ENCODE measurements at regions not wholly inside any gene's neighbourhood (a gene's known extent, or its start where the extent isn't known, plus 50 kb on each side); places are given as distances from the start of the nearest gene placed in this dataset.

- intact Hi-C loops (cut with DNase I; ENCODE audit: low total_unique reads) (no loop called here), in situ Hi-C loops (cut with MboI; ENCODE audit: low pct_ligation_motif_present in 1 of 4, low pct_unique_long_range_greater_than_20kb in 1 of 4, low sequenced_read_pairs in 3 of 4) (no loop called here)
- H3K27me3 ChIP-seq = no peaks in the 10 kb centered on the region
- TF ChIP-seq POLR2AphosphoS5 (IDR thresholded peaks at IDR 0.05) = no peak
- TF ChIP-seq EP300 (IDR thresholded peaks at IDR 0.05; ENCODE audit: low read depth) = no peak
- no peak for TF ChIP-seq CTCF (IDR thresholded peaks at IDR 0.05)
- no peak for TF ChIP-seq POLR2A (IDR thresholded peaks at IDR 0.05)
- H3K4me1 ChIP-seq = no peaks in the 10 kb centered on the region
- WGBS, 2 donors (ENCODE audit: low coverage in 1 of 2) = 90 to 94% methylated on average over 1 of the region's 1 CpG
- H3K36me3 ChIP-seq = no peaks in the 10 kb centered on the region
- H3K9me3 ChIP-seq = no peaks in the 10 kb centered on the region
- no peak overlapping the region for H3K4me3 ChIP-seq
- H3K27ac ChIP-seq = no peak overlapping the region
- no peak for DNase-seq
Observed at GRCh38 chr1:83552820-83553219, 446.1 kb downstream of the TTLL7 start.

- no peak overlapping the region for H3K27ac ChIP-seq
- H3K4me1 ChIP-seq = no peaks in the 10 kb centered on the region
- DNase-seq = no peak
- no peaks in the 10 kb centered on the region for H3K36me3 ChIP-seq
- no peaks in the 10 kb centered on the region for H3K9me3 ChIP-seq
- TF ChIP-seq EP300 (IDR thresholded peaks at IDR 0.05; ENCODE audit: low read depth) (no peak), POLR2AphosphoS5 (IDR thresholded peaks at IDR 0.05) (no peak), POLR2A (IDR thresholded peaks at IDR 0.05) (no peak), CTCF (IDR thresholded peaks at IDR 0.05) (no peak)
- no peak overlapping the region for H3K4me3 ChIP-seq
- intact Hi-C loops (cut with DNase I; ENCODE audit: low total_unique reads) = no loop called here
- 83 to 97% methylated on average over 1 of the region's 1 CpG for WGBS, 2 donors (ENCODE audit: low coverage in 1 of 2)
- in situ Hi-C loops (cut with MboI; ENCODE audit: low pct_ligation_motif_present in 1 of 4, low pct_unique_long_range_greater_than_20kb in 1 of 4, low sequenced_read_pairs in 3 of 4) = no loop called here
- H3K27me3 ChIP-seq = no peaks in the 10 kb centered on the region
Observed at GRCh38 chr1:83548311-83548710, 450.6 kb downstream of the TTLL7 start.

GRCh38 chr1:83547901-83548300 is 451.0 kb downstream of the TTLL7 start:
- H3K4me3 ChIP-seq = no peak overlapping the region
- 91% methylated on average over 4 to 6 of the region's 6 CpGs for WGBS, 2 donors (ENCODE audit: low coverage in 1 of 2)
- no peak for DNase-seq
- no peaks in the 10 kb centered on the region for H3K4me1 ChIP-seq
- in situ Hi-C loops (cut with MboI; ENCODE audit: low pct_ligation_motif_present in 1 of 4, low pct_unique_long_range_greater_than_20kb in 1 of 4, low sequenced_read_pairs in 3 of 4) (no loop called here), intact Hi-C loops (cut with DNase I; ENCODE audit: low total_unique reads) (no loop called here)
- no peaks in the 10 kb centered on the region for H3K9me3 ChIP-seq
- TF ChIP-seq POLR2A (IDR thresholded peaks at IDR 0.05) (no peak), EP300 (IDR thresholded peaks at IDR 0.05; ENCODE audit: low read depth) (no peak), POLR2AphosphoS5 (IDR thresholded peaks at IDR 0.05) (no peak), CTCF (IDR thresholded peaks at IDR 0.05) (no peak)
- H3K36me3 ChIP-seq = no peaks in the 10 kb centered on the region
- H3K27me3 ChIP-seq = no peaks in the 10 kb centered on the region
- no peak overlapping the region for H3K27ac ChIP-seq

GRCh38 chr1:83546874-83547273 is 452.1 kb downstream of the TTLL7 start:
- H3K4me1 ChIP-seq = no peaks in the 10 kb centered on the region
- H3K36me3 ChIP-seq = no peaks in the 10 kb centered on the region
- H3K4me3 ChIP-seq = no peak overlapping the region
- 66 to 73% methylated on average over 1 of the region's 1 CpG for WGBS, 2 donors (ENCODE audit: low coverage in 1 of 2)
- no peak for DNase-seq
- no peaks in the 10 kb centered on the region for H3K27me3 ChIP-seq
- TF ChIP-seq POLR2A (IDR thresholded peaks at IDR 0.05) = no peak
- no peak for TF ChIP-seq POLR2AphosphoS5 (IDR thresholded peaks at IDR 0.05)
- no peak for TF ChIP-seq CTCF (IDR thresholded peaks at IDR 0.05)
- TF ChIP-seq EP300 (IDR thresholded peaks at IDR 0.05; ENCODE audit: low read depth) = no peak
- in situ Hi-C loops (cut with MboI; ENCODE audit: low pct_ligation_motif_present in 1 of 4, low pct_unique_long_range_greater_than_20kb in 1 of 4, low sequenced_read_pairs in 3 of 4) (no loop called here), intact Hi-C loops (cut with DNase I; ENCODE audit: low total_unique reads) (no loop called here)
- no peak overlapping the region for H3K27ac ChIP-seq
- H3K9me3 ChIP-seq = no peaks in the 10 kb centered on the region
